Neuronal stem cell (in vitro differentiated cells): ENCODE measurements at regions not wholly inside any gene's neighbourhood (a gene's known extent, or its start where the extent isn't known, plus 50 kb on each side); places are given as distances from the start of the nearest gene placed in this dataset.

ENCODE experiments used
- DNase-seq: peaks from one replicate; pipeline ENCODE4 v3.0.0-alpha.2; 2013; ENCODE audit warnings: low spot score
- H2AFZ ChIP-seq: one replicate; pipeline ENCODE4 v1.6.1; 2013; ENCODE audit warnings: mild to moderate bottlenecking, low read length, inconsistent platforms
- H2AK5ac ChIP-seq: 2 replicates; pipeline ENCODE4 v1.6.1; 2013; ENCODE audit warnings: low read depth, mild to moderate bottlenecking, inconsistent platforms, low read length, moderate library complexity, mixed read lengths
- H2BK120ac ChIP-seq: 2 replicates; pipeline ENCODE4 v1.6.1; 2013; ENCODE audit warnings: low read depth, mild to moderate bottlenecking, inconsistent platforms, low read length, moderate library complexity, mixed read lengths
- H2BK12ac ChIP-seq: one replicate; pipeline ENCODE4 v1.6.1; 2013; ENCODE audit warnings: low read length, inconsistent platforms
- H2BK15ac ChIP-seq: 2 replicates; pipeline ENCODE4 v1.6.1; 2013; ENCODE audit warnings: mild to moderate bottlenecking, low read length, inconsistent platforms, mixed read lengths
- H2BK5ac ChIP-seq: one replicate; pipeline ENCODE4 v1.6.1; 2013; ENCODE audit warnings: inconsistent platforms, mild to moderate bottlenecking, low read length, moderate library complexity
- H3K14ac ChIP-seq: one replicate; pipeline ENCODE4 v1.6.1; 2013; ENCODE audit warnings: low read length, inconsistent platforms
- H3K18ac ChIP-seq: 2 replicates; pipeline ENCODE4 v1.6.1; 2013; ENCODE audit warnings: low read length, inconsistent platforms
- H3K23ac ChIP-seq: 2 replicates; pipeline ENCODE4 v1.6.1; 2013; ENCODE audit warnings: low read depth, mild to moderate bottlenecking, mixed read lengths, low read length, inconsistent platforms; ENCODE audit not compliant: poor library complexity
- H3K27ac ChIP-seq: replicated peaks from 3 replicates; pipeline ENCODE4 v1.5.1; 2013; ENCODE audit warnings: low read length, inconsistent platforms
- H3K27me3 ChIP-seq, 3 experiments: 2 replicates each; pipeline ENCODE4 v1.6.1; 2013; ENCODE audit warnings: low read length in 3 of 3, mild to moderate bottlenecking in 2 of 3, inconsistent platforms in 1 of 3, low read depth in 1 of 3, mixed read lengths in 1 of 3, moderate library complexity in 1 of 3; ENCODE audit not compliant: control insufficient read depth in 3 of 3, insufficient read depth in 3 of 3
- H3K36me3 ChIP-seq, 2 donors: replicated peaks in 1 of 2; 2 replicates each; pipeline ENCODE4 v1.6.1; 2013; ENCODE audit warnings: low read length in 2 of 2; ENCODE audit not compliant: control insufficient read depth in 2 of 2, insufficient read depth in 2 of 2
- H3K4ac ChIP-seq: 2 replicates; pipeline ENCODE4 v1.6.1; 2013; ENCODE audit warnings: inconsistent platforms, mild to moderate bottlenecking, low read length, moderate library complexity
- H3K4me1 ChIP-seq, 2 donors: 1 replicate in 1 of 2; 2 replicates in 1 of 2; pipeline ENCODE4 v1.6.1; 2013; ENCODE audit warnings: low read length in 2 of 2, low read depth in 1 of 2; ENCODE audit not compliant: control insufficient read depth in 2 of 2, insufficient read depth in 1 of 2
- H3K4me2 ChIP-seq: one replicate; pipeline ENCODE4 v1.6.1; 2013; ENCODE audit warnings: mild to moderate bottlenecking, low read length, inconsistent platforms; ENCODE audit not compliant: insufficient read depth, poor library complexity, severe bottlenecking
- H3K4me3 ChIP-seq, 2 donors: 2 replicates each; pipeline ENCODE4 v1.5.1; 2013; ENCODE audit warnings: low read length in 2 of 2, mild to moderate bottlenecking in 2 of 2, inconsistent platforms in 1 of 2, moderate library complexity in 1 of 2
- H3K79me1 ChIP-seq: one replicate; pipeline ENCODE4 v1.6.1; 2013; ENCODE audit warnings: low read depth, mild to moderate bottlenecking, inconsistent platforms, low read length, moderate library complexity
- H3K9ac ChIP-seq: one replicate; pipeline ENCODE4 v1.6.1; 2013; ENCODE audit warnings: mild to moderate bottlenecking, low read depth, low read length, inconsistent platforms; ENCODE audit not compliant: poor library complexity
- H3K9me3 ChIP-seq, 2 donors: replicated peaks in 1 of 2; 2 replicates each; pipeline versions ENCODE3 to v1.6.1; 2013; ENCODE audit warnings: low read length in 2 of 2, mild to moderate bottlenecking in 2 of 2, inconsistent platforms in 1 of 2, low read depth in 1 of 2, mixed read lengths in 1 of 2, moderate library complexity in 1 of 2; ENCODE audit not compliant: control insufficient read depth in 2 of 2, insufficient read depth in 1 of 2
- H4K8ac ChIP-seq: one replicate; pipeline ENCODE4 v1.6.1; 2013; ENCODE audit warnings: low read depth, mild to moderate bottlenecking, inconsistent platforms, low read length, moderate library complexity
- H4K91ac ChIP-seq: one replicate; pipeline ENCODE4 v1.6.1; 2013; ENCODE audit warnings: low read length, low read depth, mild to moderate bottlenecking, inconsistent platforms; ENCODE audit not compliant: poor library complexity
- WGBS, 2 donors: extraction: QIAGEN DNeasy Blood & Tissue Kit; methylation state at CpG; one replicate each; pipeline ENCODE4 v1.1.7; 2013; ENCODE audit warnings: missing lambda C conversion rate in 2 of 2, mixed read lengths in 1 of 2; ENCODE audit not compliant: insufficient read length in 2 of 2, insufficient replicate concordance in 1 of 2; ENCODE audit errors: extremely low coverage in 2 of 2; 5-methylcytosine and 5-hydroxymethylcytosine counted together

DNA sequence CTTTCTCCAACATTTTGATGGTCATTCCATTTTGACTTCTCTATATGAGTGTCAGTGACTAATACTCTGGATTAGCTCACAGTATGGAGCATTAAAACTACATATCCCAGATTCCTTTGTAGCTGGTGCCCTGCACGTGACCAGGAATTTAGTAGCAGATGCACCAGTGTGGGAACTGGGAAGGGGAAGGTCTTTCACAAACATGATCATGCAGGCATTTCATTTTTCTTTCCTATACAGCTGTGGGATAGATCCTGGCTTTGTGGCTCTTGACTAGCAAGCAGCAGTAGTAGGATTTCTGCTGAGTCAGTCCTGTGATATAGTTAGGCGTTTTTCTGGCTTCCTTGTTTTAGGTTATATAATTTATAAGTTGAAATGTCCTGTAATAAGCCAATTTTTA lies 971.0 kb upstream of the CDH2 start:
- H3K27ac ChIP-seq, result no peak overlapping the region
- WGBS, 2 donors, result no CpG with 5 or more reads among the region's 2 CpGs
- no peak overlapping the region for H4K8ac ChIP-seq
- DNase-seq, result no peak
- H4K91ac ChIP-seq, result no peak overlapping the region
- H3K4me2 ChIP-seq, result no peak overlapping the region
- no peak overlapping the region for H2BK15ac ChIP-seq
- H3K18ac ChIP-seq, result no peak overlapping the region
- no peak overlapping the region for H3K14ac ChIP-seq
- no peak overlapping the region for H3K23ac ChIP-seq
- H3K4ac ChIP-seq, result no peak overlapping the region
- H3K4me1 ChIP-seq, result peaks cover 0 to 2% of the 10 kb centered on the region in 2 donors
- H3K4me3 ChIP-seq, result no peak overlapping the region
- no peak overlapping the region for H2BK120ac ChIP-seq
- H2BK5ac ChIP-seq, result no peak overlapping the region
- no peak overlapping the region for H2BK12ac ChIP-seq
- no peaks in the 10 kb centered on the region for H3K27me3 ChIP-seq
- H3K79me1 ChIP-seq, result no peaks in the 10 kb centered on the region
- H3K9me3 ChIP-seq, result no peaks in the 10 kb centered on the region
- no peak overlapping the region for H3K9ac ChIP-seq
- no peaks in the 10 kb centered on the region for H3K36me3 ChIP-seq
- no peak overlapping the region for H2AK5ac ChIP-seq
- H2AFZ ChIP-seq, result peak overlapping the region; percentile 81

DNA sequence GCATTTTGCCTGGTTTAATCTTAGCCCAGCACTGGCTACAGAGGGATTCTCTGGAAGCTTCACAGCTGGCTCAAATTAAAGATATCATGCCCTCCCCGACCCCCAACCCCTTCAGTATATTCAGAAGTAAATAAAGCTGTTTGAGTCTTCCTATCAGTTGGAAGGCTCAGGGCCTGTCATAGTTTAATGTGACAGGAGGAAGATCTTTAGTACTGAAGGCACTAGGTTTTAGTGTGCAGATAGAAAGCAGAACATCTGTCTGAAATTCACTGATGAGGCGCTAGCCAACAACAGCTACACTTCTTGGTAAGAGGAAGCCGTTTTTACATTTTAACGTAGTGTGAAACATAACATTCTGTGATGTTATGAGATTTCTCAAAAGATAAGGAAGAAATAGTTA lies 969.1 kb upstream of the CDH2 start:
- no peak overlapping the region for H2AFZ ChIP-seq
- no peak overlapping the region for H3K14ac ChIP-seq
- H2BK12ac ChIP-seq, result no peak overlapping the region
- H3K4me2 ChIP-seq, result no peak overlapping the region
- no peak overlapping the region for H2BK120ac ChIP-seq
- WGBS, 2 donors, result no CpG with 5 or more reads among the region's 4 CpGs
- H3K18ac ChIP-seq, result no peak overlapping the region
- H2BK5ac ChIP-seq, result no peak overlapping the region
- no peak overlapping the region for H4K8ac ChIP-seq
- H3K79me1 ChIP-seq, result no peaks in the 10 kb centered on the region
- DNase-seq, result no peak
- H3K23ac ChIP-seq, result no peak overlapping the region
- H3K27ac ChIP-seq, result no peak overlapping the region
- no peak overlapping the region for H3K4me3 ChIP-seq
- H3K36me3 ChIP-seq, result no peaks in the 10 kb centered on the region
- H3K4me1 ChIP-seq, result peaks cover 0 to 2% of the 10 kb centered on the region in 2 donors
- H2BK15ac ChIP-seq, result no peak overlapping the region
- no peaks in the 10 kb centered on the region for H3K27me3 ChIP-seq
- no peak overlapping the region for H4K91ac ChIP-seq
- no peak overlapping the region for H3K9ac ChIP-seq
- H3K4ac ChIP-seq, result no peak overlapping the region
- H3K9me3 ChIP-seq, result no peaks in the 10 kb centered on the region
- no peak overlapping the region for H2AK5ac ChIP-seq

DNA sequence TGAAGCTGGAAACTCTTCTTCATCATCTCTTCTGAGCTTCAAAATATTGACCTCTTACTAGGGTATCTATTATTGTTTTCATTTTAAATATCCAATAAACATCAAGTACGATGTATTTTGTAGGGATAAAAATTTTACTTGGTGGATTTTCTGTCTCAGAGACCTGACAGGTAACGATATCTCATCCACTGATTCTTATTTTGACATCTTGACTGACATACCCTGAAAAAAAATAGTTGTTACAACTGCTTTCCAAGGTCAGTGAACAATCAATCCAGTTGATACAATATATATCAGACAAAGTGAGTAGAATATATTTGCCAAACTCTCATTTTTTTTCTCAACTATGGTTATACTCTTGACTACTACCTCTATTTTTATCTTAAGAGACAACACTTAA lies 963.7 kb upstream of the CDH2 start:
- DNase-seq, result no peak
- Histone ChIP-seq H3K27ac (no peak overlapping the region), H3K79me1 (no peaks in the 10 kb centered on the region), H2BK5ac (no peak overlapping the region), H3K18ac (no peak overlapping the region), H3K23ac (no peak overlapping the region), H3K9ac (no peak overlapping the region), H4K8ac (no peak overlapping the region), H2BK15ac (no peak overlapping the region), H2AK5ac (no peak overlapping the region), H2AFZ (no peak overlapping the region), H3K4ac (no peak overlapping the region), H2BK12ac (no peak overlapping the region), H3K27me3 (no peaks in the 10 kb centered on the region), H3K4me2 (no peak overlapping the region), H3K4me3 (no peak overlapping the region), H4K91ac (no peak overlapping the region), H2BK120ac (no peak overlapping the region), H3K9me3 (no peaks in the 10 kb centered on the region), H3K36me3 (no peaks in the 10 kb centered on the region), H3K14ac (no peak overlapping the region), H3K4me1 (no peaks in the 10 kb centered on the region)
- WGBS, 2 donors, result no CpG with 5 or more reads among the region's 2 CpGs

DNA sequence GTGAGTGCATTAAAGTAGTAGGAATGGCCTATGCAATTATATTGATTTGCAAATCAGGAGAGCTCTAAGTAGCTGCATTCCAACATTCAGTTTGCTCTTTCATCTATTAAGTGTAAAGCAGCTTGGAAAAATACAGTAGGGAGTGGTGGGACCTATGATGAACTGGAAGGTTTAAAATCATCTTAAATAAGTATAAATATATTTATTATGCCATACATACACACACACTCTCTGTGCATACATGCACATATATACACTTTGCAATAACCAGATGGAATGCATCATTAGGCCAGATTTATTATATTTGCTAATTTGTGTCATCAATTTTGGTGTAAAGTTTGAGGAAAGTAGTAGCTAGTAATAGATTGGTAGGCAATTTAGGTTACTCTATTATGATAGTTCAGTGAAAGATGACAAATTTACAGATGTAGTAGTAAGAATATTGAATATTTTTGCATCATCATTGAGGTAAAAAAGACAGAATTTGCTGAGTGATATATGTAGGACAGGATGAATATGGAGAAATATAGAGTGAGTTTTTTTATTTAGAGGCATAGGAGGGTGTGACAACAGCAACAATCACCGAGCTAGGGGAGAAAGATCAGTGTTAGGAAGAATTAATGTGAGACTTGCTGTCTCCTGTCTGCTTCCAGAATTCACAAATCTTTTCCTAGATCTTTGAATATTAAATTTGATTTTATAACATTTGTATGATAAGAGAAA lies 961.0 kb upstream of the CDH2 start:
- Histone ChIP-seq H2BK12ac (no peak overlapping the region), H4K8ac (no peak overlapping the region), H3K9ac (no peak overlapping the region), H3K36me3 (no peaks in the 10 kb centered on the region), H3K18ac (no peak overlapping the region), H2BK15ac (no peak overlapping the region), H3K4ac (no peak overlapping the region), H3K9me3 (no peaks in the 10 kb centered on the region), H2BK120ac (no peak overlapping the region), H2AFZ (no peak overlapping the region), H3K27ac (no peak overlapping the region), H3K23ac (no peak overlapping the region), H3K4me1 (no peaks in the 10 kb centered on the region), H3K4me3 (no peak overlapping the region), H3K79me1 (no peaks in the 10 kb centered on the region), H4K91ac (no peak overlapping the region), H2BK5ac (no peak overlapping the region), H3K4me2 (no peak overlapping the region), H3K14ac (no peak overlapping the region), H2AK5ac (no peak overlapping the region), H3K27me3 (no peaks in the 10 kb centered on the region)
- DNase-seq, result no peak
- WGBS, 2 donors, result no CpG with 5 or more reads among the region's 1 CpG
